SK-N-SH treated with all-trans-retinoic acid at 6 μM for 48 hours (cell line): ENCODE measurements at regions not wholly inside any gene's neighbourhood (a gene's known extent, or its start where the extent isn't known, plus 50 kb on each side); places are given as distances from the start of the nearest gene placed in this dataset.

ENCODE experiments used
- ATAC-seq: fragments of 200-7000 bp; cut with Tn5 transposase; 3 replicates; pipeline ENCODE4 v1.9.1; 2020; ENCODE audit warnings: mild to moderate bottlenecking, moderate library complexity
- ARNTL ChIP-seq: fragments of 450-650 bp; formaldehyde crosslinking; IDR thresholded peaks from 2 replicates; pipeline ENCODE4 v1.5.0; 2020; ENCODE audit warnings: low read depth, mild to moderate bottlenecking, moderate library complexity, borderline replicate concordance
- BACH2 ChIP-seq: fragments of 250-450 bp; sonication (Bioruptor Pico); IDR thresholded peaks from 2 replicates; pipeline ENCODE4 v1.9.0; 2021; ENCODE audit warnings: mild to moderate bottlenecking, borderline replicate concordance
- CSDC2 ChIP-seq: fragments of 250-450 bp; sonication (Bioruptor Pico); IDR thresholded peaks from 2 replicates; pipeline ENCODE4 v1.5.0; 2020; ENCODE audit warnings: mild to moderate bottlenecking, moderate library complexity
- CSRNP3 ChIP-seq: fragments of 250-450 bp; sonication (Bioruptor Pico); IDR thresholded peaks from 2 replicates; pipeline ENCODE4 v1.5.1; 2021; ENCODE audit warnings: mild to moderate bottlenecking, moderate library complexity
- ESRRG ChIP-seq: fragments of 250-450 bp; sonication (Bioruptor Pico); IDR thresholded peaks from 2 replicates; pipeline ENCODE4 v1.6.1; 2021; ENCODE audit warnings: mild to moderate bottlenecking
- GLIS3 ChIP-seq: fragments of 250-450 bp; sonication (Bioruptor Pico); IDR thresholded peaks from 2 replicates; pipeline ENCODE4 v1.5.0; 2020; ENCODE audit warnings: mild to moderate bottlenecking, moderate library complexity
- ISL1 ChIP-seq: fragments of 250-450 bp; sonication (Bioruptor Pico); IDR thresholded peaks from 2 replicates; pipeline ENCODE4 v2.1.2; 2022; ENCODE audit warnings: mild to moderate bottlenecking, moderate library complexity
- OSR1 ChIP-seq: fragments of 250-450 bp; sonication (Bioruptor Pico); IDR thresholded peaks from 2 replicates; pipeline ENCODE4 v1.8.0; 2022; ENCODE audit warnings: moderate library complexity, mild to moderate bottlenecking, inconsistent platforms
- POU6F1 ChIP-seq: fragments of 250-450 bp; sonication (Bioruptor Pico); IDR thresholded peaks from 2 replicates; pipeline ENCODE4 v1.8.0; 2021; ENCODE audit warnings: low read depth, mild to moderate bottlenecking, moderate library complexity, borderline replicate concordance
- PPARA ChIP-seq: fragments of 250-450 bp; sonication (Bioruptor Pico); IDR thresholded peaks from 2 replicates; pipeline ENCODE4 v1.5.0; 2020; ENCODE audit warnings: mild to moderate bottlenecking, borderline replicate concordance
- RARB ChIP-seq: fragments of 250-450 bp; sonication (Bioruptor Pico); IDR thresholded peaks from 2 replicates; pipeline ENCODE4 v1.8.0; 2021; ENCODE audit warnings: mild to moderate bottlenecking, moderate library complexity
- SNAI2 ChIP-seq: fragments of 250-450 bp; sonication (Bioruptor Pico); IDR thresholded peaks from 2 replicates; pipeline ENCODE4 v1.5.0; 2020; ENCODE audit warnings: mild to moderate bottlenecking, moderate library complexity
- TCF4 ChIP-seq: fragments of 250-450 bp; sonication (Bioruptor Pico); IDR thresholded peaks from 2 replicates; pipeline ENCODE4 v1.8.0; 2021; ENCODE audit warnings: mild to moderate bottlenecking, moderate library complexity, borderline replicate concordance
- TOX ChIP-seq: fragments of 250-450 bp; sonication (Bioruptor Pico); IDR thresholded peaks from 2 replicates; pipeline ENCODE4 v1.8.0; 2021; ENCODE audit warnings: mild to moderate bottlenecking, moderate library complexity, borderline replicate concordance
- ZC3H10 ChIP-seq: fragments of 250-450 bp; sonication (Bioruptor Pico); IDR thresholded peaks from 2 replicates; pipeline ENCODE4 v1.5.1; 2021; ENCODE audit warnings: mild to moderate bottlenecking, moderate library complexity
- ZFP3 ChIP-seq: fragments of 250-450 bp; sonication (Bioruptor Pico); IDR thresholded peaks from 2 replicates; pipeline ENCODE4 v1.5.0; 2020; ENCODE audit warnings: mild to moderate bottlenecking, moderate library complexity
- ZFP30 ChIP-seq: fragments of 450-650 bp; formaldehyde crosslinking; IDR thresholded peaks from 2 replicates; pipeline ENCODE4 v1.5.0; 2022; ENCODE audit warnings: mild to moderate bottlenecking, moderate library complexity
- ZNF565 ChIP-seq: fragments of 450-650 bp; formaldehyde crosslinking; conservative IDR thresholded peaks from 2 replicates; pipeline ENCODE4 v1.5.0; 2020; ENCODE audit warnings: low read depth, mild to moderate bottlenecking, moderate library complexity
- ZNF70 ChIP-seq: fragments of 450-650 bp; formaldehyde crosslinking; IDR thresholded peaks from 2 replicates; pipeline ENCODE4 v1.5.0; 2020; ENCODE audit warnings: mild to moderate bottlenecking, moderate library complexity
- ZNF8 ChIP-seq: fragments of 450-650 bp; formaldehyde crosslinking; IDR thresholded peaks from 2 replicates; pipeline ENCODE4 v1.5.0; 2020; ENCODE audit warnings: mild to moderate bottlenecking, moderate library complexity
- TF ChIP-seq, protein P1 (sequence below): fragments of 250-450 bp; sonication (Bioruptor Pico); IDR thresholded peaks from 2 replicates; pipeline ENCODE4 v1.5.0; 2020; ENCODE audit warnings: mild to moderate bottlenecking, moderate library complexity
- TF ChIP-seq, protein P2 (sequence below): fragments of 250-450 bp; sonication (Bioruptor Pico); IDR thresholded peaks from 2 replicates; pipeline ENCODE4 v1.5.1; 2020; ENCODE audit warnings: low read depth, mild to moderate bottlenecking, moderate library complexity

DNA sequence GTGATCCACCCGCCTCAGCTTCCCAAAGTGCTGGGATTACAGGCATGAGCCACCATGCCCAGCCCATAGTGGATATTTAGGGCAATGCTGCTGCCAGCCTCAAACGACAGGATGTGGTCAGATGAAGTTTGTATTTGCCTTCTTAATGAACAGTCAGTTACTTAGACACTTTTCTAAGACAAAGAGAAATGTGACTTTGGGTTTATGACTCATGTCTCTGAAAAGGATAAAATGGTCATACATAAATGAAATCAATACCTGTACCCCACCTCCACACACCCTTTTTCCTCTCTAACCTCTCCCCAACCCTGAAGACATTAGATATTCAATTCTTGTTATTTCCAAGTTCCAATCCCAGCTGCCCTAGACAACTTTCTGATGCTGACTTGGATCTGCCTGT, 109.3 kb upstream of the INSIG1 start:
- no peak for ATAC-seq
- TF ChIP-seq ZFP30 (no peak), BACH2 (no peak), ISL1 (CRISPR knock-in tag) (no peak), ARNTL (CRISPR knock-in tag) (no peak), GLIS3 (CRISPR knock-in tag) (no peak), ZFP3 (CRISPR knock-in tag) (no peak), ESRRG (no peak), TCF4 (no peak)
- TF ChIP-seq, protein P1, sequence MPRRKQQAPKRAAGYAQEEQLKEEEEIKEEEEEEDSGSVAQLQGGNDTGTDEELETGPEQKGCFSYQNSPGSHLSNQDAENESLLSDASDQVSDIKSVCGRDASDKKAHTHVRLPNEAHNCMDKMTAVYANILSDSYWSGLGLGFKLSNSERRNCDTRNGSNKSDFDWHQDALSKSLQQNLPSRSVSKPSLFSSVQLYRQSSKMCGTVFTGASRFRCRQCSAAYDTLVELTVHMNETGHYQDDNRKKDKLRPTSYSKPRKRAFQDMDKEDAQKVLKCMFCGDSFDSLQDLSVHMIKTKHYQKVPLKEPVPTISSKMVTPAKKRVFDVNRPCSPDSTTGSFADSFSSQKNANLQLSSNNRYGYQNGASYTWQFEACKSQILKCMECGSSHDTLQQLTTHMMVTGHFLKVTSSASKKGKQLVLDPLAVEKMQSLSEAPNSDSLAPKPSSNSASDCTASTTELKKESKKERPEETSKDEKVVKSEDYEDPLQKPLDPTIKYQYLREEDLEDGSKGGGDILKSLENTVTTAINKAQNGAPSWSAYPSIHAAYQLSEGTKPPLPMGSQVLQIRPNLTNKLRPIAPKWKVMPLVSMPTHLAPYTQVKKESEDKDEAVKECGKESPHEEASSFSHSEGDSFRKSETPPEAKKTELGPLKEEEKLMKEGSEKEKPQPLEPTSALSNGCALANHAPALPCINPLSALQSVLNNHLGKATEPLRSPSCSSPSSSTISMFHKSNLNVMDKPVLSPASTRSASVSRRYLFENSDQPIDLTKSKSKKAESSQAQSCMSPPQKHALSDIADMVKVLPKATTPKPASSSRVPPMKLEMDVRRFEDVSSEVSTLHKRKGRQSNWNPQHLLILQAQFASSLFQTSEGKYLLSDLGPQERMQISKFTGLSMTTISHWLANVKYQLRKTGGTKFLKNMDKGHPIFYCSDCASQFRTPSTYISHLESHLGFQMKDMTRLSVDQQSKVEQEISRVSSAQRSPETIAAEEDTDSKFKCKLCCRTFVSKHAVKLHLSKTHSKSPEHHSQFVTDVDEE (CRISPR knock-in tag) = no peak

DNA sequence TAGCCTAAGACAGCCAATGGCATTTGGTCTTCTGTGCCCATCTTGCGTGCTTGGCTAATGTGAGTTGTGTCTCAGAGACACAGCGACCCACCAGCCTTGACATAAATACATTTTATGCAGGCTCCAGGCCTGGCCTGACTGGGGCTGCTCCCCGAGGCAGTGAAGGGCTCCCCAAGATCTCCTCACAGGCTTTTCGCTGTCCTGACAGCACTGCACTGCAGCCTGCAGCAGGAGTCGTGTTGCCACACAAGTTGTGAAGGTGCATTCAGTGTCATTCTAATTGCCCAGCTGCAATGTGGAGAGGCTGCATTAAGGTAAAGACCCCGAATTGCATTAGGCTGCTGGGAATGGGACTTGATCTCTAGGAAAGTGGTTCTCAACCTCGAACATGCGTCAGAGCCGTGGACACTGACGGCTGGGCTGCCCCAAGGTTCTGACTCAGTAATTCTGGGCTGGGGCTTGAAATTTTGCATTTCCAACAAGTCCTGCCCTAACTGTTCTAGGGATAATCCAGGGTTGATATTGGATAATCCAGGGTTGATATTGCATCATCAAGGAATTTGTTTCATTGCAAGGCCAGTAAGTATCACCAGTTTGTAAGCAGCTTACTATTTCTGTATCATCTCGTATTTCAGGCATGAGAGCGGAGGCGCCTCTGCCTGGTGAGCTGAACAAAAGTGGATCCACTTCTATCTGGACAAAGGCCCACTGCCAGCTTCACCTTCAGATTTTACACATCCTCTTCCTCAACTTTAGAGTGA, 108.7 kb upstream of the INSIG1 start:
- ATAC-seq = no peak
- TF ChIP-seq RARB (CRISPR knock-in tag) (no peak), ZNF8 (no peak), POU6F1 (CRISPR knock-in tag) (no peak), ZNF70 (CRISPR knock-in tag) (no peak), OSR1 (CRISPR knock-in tag) (no peak), GLIS3 (CRISPR knock-in tag) (no peak), CSDC2 (no peak), CSRNP3 (CRISPR knock-in tag) (no peak)
- TF ChIP-seq, protein P2, sequence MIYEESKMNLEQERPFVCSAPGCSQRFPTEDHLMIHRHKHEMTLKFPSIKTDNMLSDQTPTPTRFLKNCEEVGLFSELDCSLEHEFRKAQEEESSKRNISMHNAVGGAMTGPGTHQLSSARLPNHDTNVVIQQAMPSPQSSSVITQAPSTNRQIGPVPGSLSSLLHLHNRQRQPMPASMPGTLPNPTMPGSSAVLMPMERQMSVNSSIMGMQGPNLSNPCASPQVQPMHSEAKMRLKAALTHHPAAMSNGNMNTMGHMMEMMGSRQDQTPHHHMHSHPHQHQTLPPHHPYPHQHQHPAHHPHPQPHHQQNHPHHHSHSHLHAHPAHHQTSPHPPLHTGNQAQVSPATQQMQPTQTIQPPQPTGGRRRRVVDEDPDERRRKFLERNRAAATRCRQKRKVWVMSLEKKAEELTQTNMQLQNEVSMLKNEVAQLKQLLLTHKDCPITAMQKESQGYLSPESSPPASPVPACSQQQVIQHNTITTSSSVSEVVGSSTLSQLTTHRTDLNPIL (CRISPR knock-in tag) = no peak
- TF ChIP-seq, protein P1 (CRISPR knock-in tag) = no peak
- TF ChIP-seq, all 23 proteins: peak for 0

- no peak for ATAC-seq
- TF ChIP-seq ZC3H10 (CRISPR knock-in tag) (no peak), SNAI2 (CRISPR knock-in tag) (no peak), POU6F1 (CRISPR knock-in tag) (no peak), ISL1 (CRISPR knock-in tag) (no peak), TOX (CRISPR knock-in tag) (no peak), PPARA (no peak), TCF4 (no peak), GLIS3 (CRISPR knock-in tag) (no peak), ZNF70 (CRISPR knock-in tag) (no peak), ZNF565 (CRISPR knock-in tag) (no peak)
- TF ChIP-seq, protein P1 (CRISPR knock-in tag) = no peak
These were observed 108.1 kb upstream of the INSIG1 start for GRCh38 chr7:155189590-155189989.
